ENCODE measurements at regions not wholly inside any gene's neighbourhood (a gene's known extent, or its start where the extent isn't known, plus 50 kb on each side); places are given as distances from the start of the nearest gene placed in this dataset.
A peak's percentile ranks its signal among the peaks of the same experiment; 100 is the strongest.

- DNase-seq = no peak
Observed at GRCh38 chr2:58557176-58557575, 316.1 kb upstream of the FANCL start.

DNA sequence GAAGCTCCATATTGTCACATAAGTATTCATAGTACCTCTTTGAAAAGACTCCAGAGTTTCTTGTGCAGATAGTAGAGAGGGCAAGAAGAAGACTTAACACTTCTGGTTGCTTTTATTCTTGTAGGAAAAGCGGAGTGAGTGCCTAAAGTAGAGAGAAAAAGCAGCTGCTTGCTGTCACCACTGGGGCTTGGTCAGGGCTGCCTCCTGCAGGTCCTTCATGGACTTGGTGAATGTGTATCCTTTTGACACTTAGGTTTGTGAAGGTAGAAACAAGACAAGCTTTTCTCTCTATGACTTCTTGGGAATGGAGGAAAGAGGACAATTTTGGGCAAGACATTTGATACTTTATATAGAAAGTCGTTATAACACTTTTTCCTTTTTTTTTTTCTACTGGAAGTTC, 312.8 kb upstream of the FANCL start:
- DNase-seq = peak; percentile 61

DNA sequence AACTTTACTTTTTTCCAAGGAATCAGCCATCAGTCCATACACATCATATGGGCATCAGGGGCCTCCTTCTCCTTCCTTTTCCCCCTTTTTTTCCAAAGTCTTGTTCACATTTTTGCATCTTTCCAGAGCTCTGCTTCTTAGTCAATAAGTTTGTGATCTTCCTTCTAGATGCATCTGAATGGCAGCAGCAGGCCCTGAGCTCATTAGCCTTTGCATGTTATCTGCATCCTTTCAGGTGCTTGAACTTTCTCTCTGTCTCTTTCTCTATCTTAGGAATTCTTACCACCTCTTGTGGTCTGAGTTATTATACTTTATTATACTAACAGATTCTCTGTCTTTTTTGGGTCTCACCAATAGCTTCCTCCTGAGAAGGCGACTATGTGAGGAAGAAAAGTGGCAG, 312.4 kb upstream of the FANCL start:
- DNase-seq = no peak

- no peak for DNase-seq
Observed at GRCh38 chr2:58545300-58546280, 304.5 kb upstream of the FANCL start.

- DNase-seq = no peak
Observed at GRCh38 chr2:58543442-58543841, 302.3 kb upstream of the FANCL start.

GRCh38 chr2:58541511-58541910, 300.4 kb upstream of the FANCL start:
- DNase-seq = no peak

GRCh38 chr2:58540681-58541080, 299.6 kb upstream of the FANCL start:
- DNase-seq = peak; percentile 57

GRCh38 chr2:58539973-58540372, 298.8 kb upstream of the FANCL start:
- DNase-seq = no peak

GRCh38 chr2:58535990-58536389, 294.9 kb upstream of the FANCL start:
- DNase-seq = no peak

DNA sequence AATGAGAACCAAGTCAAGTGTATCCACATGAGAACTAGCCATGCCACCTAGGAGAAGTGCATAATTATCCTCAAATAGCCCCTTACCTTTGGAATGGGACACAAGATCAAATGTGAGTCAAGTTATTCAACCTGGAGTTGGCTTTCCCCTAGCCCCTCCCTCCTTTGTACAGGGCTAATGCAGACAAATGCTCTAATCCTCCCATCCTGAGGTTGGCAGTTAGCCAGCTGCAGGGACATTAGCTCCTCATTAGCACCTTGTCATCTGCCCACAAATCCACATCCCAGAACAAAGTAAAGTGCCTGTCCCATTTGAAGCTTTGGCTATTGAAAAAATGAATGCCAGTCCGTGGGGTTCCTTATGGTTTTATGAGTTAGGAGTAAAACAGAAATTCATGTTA, 294.1 kb upstream of the FANCL start:
- DNase-seq = peak; percentile 77

DNA sequence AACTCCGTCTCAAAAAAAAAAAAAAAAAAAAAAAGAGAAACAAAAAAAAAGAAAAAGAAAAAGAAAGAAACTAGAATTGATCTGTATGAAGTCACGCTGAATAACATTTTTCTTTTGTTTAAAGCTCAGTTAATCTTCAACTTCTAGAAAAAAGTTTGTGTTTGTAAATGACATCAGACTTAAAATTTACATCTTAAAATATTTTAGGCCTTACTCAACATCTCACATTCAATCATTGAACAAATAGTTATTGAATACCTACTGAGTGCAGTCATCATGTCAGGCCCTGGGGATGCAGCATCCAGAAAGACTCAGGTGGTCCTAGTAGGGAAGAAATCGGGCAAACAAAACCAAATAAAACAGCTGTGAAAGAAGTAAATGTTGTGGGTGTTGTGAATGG, 292.3 kb upstream of the FANCL start:
- DNase-seq = no peak

DNA sequence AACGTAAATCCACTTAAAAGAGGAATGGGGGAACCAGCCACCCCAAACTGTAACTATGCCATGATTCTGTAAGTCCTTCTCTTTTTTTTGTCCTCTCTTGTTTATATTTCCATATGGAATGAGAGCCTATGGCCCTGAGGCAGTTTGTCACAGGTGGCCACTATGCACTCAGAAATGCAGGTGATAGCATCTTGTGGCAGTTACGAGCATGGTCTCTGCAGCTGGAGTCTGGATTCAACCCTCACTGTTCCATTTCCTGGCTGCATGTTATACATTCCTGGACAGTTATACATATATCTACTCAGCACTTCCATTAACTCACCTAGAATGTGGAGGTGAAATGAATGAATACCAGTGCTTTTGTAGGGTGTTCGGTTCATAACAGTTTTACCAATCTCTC, 291.5 kb upstream of the FANCL start:
- DNase-seq = peak; percentile 89

DNA sequence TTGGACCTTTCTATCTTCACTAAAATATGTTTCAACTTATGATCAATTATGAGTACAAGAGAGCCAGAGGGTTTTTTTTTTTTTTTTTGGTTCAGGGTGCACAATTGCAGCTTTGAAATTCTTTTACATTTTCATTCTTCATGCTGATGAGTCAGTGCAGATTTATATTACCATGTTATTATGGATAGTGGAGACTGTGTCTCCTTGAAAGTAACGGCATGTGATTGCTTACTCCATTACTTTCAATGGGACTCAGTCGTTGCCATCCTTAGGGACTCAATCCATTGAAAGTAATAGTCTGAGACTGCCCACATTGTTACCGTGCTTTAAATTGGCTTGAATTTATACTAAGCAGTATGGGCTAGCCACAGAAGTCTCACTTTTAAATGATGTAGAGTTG, 286.5 kb upstream of the FANCL start:
- DNase-seq = no peak

DNA sequence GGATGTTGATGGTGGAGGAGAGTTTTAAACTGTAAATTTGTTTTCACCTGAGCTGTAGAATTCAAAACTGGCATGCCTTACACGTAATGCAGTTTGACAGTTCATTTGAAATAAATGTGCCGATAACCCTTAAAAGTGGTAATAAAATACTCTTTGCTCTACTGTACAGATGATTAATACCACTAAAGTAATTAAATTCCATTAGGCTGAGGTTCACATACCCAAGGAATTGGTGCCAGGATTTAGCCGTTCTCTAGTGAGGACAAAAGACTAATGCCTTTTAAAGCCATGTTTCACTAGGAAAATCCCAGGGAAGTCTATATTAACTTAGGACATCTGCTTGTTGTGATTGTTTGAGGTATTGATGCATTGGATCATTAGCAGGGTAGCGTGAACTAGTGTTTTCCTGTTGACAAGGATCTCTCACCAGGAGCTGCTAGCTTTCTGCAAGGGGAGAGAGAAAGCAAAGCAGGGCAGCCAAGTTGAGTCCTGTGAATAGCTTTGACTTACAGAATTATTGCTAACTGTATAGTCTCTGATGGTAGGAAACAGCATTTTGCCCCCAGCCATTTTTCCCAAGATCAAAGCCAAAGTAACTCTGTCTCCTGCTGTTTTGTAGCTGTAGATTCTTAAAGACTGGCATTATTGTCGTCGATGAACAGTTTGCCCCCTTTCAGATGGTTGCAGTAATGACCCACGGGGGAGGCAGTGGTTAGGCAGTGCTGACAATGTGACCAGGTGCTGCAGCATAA, 280.9 kb upstream of the FANCL start:
- no peak for DNase-seq

DNA sequence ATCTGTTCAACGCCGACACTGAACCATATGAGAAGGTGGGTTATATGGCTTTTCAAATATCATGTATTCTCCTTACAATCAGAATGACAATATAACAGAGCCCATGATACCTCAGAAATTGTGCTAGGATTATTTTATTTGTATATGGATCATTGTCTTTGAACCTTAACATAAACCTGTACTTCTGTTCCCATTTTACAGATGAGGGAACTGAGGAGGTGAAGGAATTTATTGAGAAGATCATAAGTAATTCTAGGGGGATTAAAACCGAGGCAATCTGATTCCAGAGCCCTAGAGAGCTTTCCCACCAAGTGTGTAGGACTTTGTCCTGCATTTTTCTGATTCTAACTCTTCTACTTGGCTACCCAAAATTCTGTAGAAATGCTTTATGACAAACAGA, 279.8 kb upstream of the FANCL start:
- DNase-seq = no peak

- DNase-seq = no peak
Observed at GRCh38 chr2:58517881-58518280, 276.8 kb upstream of the FANCL start.

DNA sequence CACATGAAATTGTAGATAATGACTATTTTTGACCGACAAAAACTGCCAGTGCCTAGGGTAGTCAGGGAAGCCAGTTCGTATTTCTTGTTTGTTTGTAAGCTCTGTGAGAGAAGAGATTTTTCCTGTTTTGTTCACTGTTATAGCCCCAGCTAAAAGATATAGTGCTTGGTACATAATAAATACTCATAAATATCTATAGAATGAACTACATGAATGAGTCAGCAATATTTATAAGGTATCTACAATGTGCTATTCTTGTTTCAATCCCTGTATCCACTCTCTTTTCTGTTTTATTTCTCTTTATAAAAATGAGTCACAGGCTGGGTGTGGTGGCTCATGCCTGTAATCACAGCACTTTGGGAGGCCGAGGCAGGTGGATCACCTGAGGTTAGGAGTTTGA, 275.6 kb upstream of the FANCL start:
- DNase-seq = no peak

- DNase-seq = no peak
Observed at GRCh38 chr2:58515827-58516573, 274.9 kb upstream of the FANCL start.

DNA sequence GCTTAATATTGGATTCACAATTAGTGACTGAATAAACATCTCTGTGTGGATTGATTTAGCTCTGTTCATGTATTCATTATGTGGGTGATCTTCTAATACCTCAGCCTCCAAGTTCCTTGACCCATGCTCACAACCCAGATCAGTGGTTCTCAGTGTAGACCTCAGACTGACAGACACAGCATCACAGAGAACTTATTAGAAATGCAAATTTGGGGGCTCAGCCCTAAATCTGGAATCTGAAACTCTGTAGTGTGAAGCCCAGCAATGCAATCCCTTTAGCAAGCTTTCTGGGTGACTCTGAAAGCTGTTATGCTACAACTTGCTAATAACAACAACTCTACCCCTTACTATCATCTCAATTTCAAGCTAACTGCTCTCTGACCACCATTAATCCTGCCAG, 273.1 kb upstream of the FANCL start:
- DNase-seq = no peak

GRCh38 chr2:58512878-58513277, 271.8 kb upstream of the FANCL start:
- no peak for DNase-seq

DNA sequence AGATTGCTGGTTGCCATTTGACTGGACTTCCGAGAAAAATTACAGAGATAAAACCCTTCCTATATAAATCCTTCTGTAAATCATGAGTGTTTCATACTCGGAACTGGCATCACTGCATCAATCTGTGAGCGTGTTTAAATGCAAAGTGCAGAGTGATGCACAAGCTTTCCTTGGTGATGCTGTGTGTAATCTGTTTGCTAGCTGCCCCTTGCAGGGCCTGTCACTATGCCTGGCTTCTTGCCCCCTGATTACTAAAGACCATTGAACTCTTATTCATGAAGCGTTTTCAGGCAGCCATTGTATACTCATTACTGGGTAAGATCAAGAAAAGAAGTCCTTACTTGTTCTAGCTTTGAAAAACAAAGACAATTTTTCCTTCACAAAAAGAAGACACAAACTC, 266.9 kb upstream of the FANCL start:
- DNase-seq = no peak

DNA sequence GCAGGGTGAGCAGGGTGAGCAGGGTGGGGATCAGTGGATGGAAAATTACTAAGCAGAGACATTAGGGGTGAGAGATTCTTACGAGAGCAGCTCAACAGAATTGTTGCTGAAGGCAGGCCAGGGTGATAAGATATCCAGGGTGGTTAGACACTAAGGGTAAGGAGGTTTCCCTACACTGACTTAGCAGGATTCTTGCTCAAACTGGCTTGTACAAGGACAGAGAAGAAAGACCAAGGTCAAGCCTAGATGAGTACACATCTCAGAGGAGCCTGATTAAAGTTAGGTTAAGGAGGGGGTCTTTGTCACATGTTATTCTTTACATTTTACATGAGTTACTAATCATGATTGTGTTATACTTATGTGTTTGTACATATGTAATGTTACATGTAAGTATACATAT, 262.8 kb upstream of the FANCL start:
- no peak for DNase-seq

DNA sequence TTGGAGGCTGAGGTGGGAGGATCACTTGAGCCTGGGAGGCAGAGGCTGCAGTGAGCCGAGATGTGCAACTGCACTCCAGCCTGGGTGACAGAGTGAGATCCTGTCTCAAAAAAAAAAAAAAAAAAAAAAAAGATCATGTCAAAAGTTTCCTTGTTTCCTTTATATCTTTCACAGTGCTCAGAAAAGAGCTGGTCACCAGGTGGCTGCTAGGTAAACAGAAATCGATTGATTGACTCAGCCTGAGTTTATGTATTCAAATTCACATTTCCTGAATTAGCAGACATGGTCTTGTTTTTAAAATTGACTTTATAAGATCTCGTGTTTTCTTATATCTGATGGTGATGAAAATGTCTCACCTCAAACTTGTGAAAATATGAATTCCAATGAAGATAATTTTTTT, 261.8 kb upstream of the FANCL start:
- DNase-seq = no peak

All from islet precursor cell (in vitro differentiated cells).